GM12878 (cell line): ENCODE measurements at regions not wholly inside any gene's neighbourhood (a gene's known extent, or its start where the extent isn't known, plus 50 kb on each side); places are given as distances from the start of the nearest gene placed in this dataset. TPM values are rescaled to one million over a fixed set of nuclear protein-coding genes. Genes with fewer than 3 reads are reported as not detected.

Experiments used
- CHD1 ChIP-seq: IDR thresholded peaks from 2 replicates; pipeline ENCODE4 v1.6.1; 2012; ENCODE audit warnings: low read depth, low read length, improper control_type of control experiment
- FOS ChIP-seq: IDR thresholded peaks from 3 replicates; pipeline ENCODE4 v1.6.1; 2011; ENCODE audit warnings: borderline replicate concordance; ENCODE audit not compliant: insufficient read length; ENCODE audit errors: extremely low read depth
- RAD21 ChIP-seq: IDR thresholded peaks from 2 replicates; pipeline ENCODE4 v1.6.1; 2011; ENCODE audit warnings: mild to moderate bottlenecking, low read depth, low read length, moderate library complexity; ENCODE audit not compliant: insufficient read depth
- SP1 ChIP-seq: IDR thresholded peaks from one replicate; pipeline ENCODE4 v1.6.1; 2011; ENCODE audit warnings: low read depth, low read length
- ZBTB11 ChIP-seq: fragments of 450-650 bp; formaldehyde crosslinking; IDR thresholded peaks from 2 replicates; pipeline ENCODE4 v1.5.0; 2022; ENCODE audit warnings: mild to moderate bottlenecking, missing genetic modification characterization
- ZNF217 ChIP-seq: fragments of 450-650 bp; IDR thresholded peaks from 2 replicates; pipeline ENCODE4 v1.6.1; 2017; ENCODE audit warnings: antibody characterized with exemption, mild to moderate bottlenecking
- ZNF384 ChIP-seq: IDR thresholded peaks from 2 replicates; pipeline ENCODE4 v1.6.1; 2012; ENCODE audit warnings: low read depth, mild to moderate bottlenecking, low read length, improper control_type of control experiment, borderline replicate concordance
- small RNA-seq: library from RNA; depleted of rRNA; stranded (forward); fragments of <200 nt; gene quantifications from one replicate; pipeline ENCODE3, GENCODE V24; 2014
- TF ChIP-seq, protein P1 (sequence below): fragments of 450-650 bp; IDR thresholded peaks from 2 replicates; pipeline ENCODE4 v1.6.1; 2016; ENCODE audit warnings: mild to moderate bottlenecking

DNA sequence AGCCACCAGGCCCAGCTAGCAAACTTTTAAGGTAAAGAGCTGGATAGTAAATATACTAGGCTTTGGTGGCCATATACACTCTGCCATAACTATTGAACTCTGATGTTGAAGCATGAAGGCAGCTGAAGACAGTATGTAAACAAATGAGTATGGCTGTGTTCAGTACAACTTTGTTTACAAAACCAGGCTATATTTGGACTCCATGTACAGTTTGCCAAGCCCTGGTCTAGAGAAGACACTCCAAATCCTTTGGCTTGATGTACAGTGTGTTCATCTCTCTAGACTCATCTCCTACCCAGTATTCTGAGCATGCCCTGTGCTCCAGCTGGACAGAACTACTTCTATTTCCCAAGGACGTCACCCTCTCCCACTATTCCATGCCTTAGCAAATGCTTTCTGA is 54.3 kb upstream of the MEGF10 start (continued):
- TF ChIP-seq, protein P1, sequence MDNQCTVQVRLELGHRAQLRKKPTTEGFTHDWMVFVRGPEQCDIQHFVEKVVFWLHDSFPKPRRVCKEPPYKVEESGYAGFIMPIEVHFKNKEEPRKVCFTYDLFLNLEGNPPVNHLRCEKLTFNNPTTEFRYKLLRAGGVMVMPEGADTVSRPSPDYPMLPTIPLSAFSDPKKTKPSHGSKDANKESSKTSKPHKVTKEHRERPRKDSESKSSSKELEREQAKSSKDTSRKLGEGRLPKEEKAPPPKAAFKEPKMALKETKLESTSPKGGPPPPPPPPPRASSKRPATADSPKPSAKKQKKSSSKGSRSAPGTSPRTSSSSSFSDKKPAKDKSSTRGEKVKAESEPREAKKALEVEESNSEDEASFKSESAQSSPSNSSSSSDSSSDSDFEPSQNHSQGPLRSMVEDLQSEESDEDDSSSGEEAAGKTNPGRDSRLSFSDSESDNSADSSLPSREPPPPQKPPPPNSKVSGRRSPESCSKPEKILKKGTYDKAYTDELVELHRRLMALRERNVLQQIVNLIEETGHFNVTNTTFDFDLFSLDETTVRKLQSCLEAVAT, result no peak
- no peak for TF ChIP-seq ZNF217
- TF ChIP-seq RAD21, result no peak
- TF ChIP-seq FOS, result no peak
- TF ChIP-seq ZNF384, result no peak
- TF ChIP-seq SP1, result no peak
- no peak for TF ChIP-seq ZBTB11 (CRISPR knock-in tag)
- TF ChIP-seq CHD1, result no peak

Small RNA genes lying in the stretch of these regions (small RNA-seq; reads per million reads assigned to genes)
- gene AC011416.2 (not detected), gene MRPS5P3 (not detected)
